ENCODE measurements at regions not wholly inside any gene's neighbourhood (a gene's known extent, or its start where the extent isn't known, plus 50 kb on each side); places are given as distances from the start of the nearest gene placed in this dataset.

GRCh38 chr7:51882412-51882811, 565.8 kb upstream of the COBL start:
- Histone ChIP-seq H3K9me3 (ENCODE audit: severe bottlenecking) (no peaks in the 10 kb centered on the region), H3K27ac (no peak overlapping the region), H3K36me3 (no peaks in the 10 kb centered on the region), H3K4me3 (ENCODE audit: low read depth, low read length) (no peak overlapping the region), H3K27me3 (ENCODE audit: insufficient read depth, low read depth, severe bottlenecking) (no peaks in the 10 kb centered on the region)
- TF ChIP-seq, protein P1, sequence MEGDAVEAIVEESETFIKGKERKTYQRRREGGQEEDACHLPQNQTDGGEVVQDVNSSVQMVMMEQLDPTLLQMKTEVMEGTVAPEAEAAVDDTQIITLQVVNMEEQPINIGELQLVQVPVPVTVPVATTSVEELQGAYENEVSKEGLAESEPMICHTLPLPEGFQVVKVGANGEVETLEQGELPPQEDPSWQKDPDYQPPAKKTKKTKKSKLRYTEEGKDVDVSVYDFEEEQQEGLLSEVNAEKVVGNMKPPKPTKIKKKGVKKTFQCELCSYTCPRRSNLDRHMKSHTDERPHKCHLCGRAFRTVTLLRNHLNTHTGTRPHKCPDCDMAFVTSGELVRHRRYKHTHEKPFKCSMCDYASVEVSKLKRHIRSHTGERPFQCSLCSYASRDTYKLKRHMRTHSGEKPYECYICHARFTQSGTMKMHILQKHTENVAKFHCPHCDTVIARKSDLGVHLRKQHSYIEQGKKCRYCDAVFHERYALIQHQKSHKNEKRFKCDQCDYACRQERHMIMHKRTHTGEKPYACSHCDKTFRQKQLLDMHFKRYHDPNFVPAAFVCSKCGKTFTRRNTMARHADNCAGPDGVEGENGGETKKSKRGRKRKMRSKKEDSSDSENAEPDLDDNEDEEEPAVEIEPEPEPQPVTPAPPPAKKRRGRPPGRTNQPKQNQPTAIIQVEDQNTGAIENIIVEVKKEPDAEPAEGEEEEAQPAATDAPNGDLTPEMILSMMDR (IDR thresholded peaks at IDR 0.05; ENCODE audit: low read depth, low read length): no peak
- no peak for DNase-seq

DNA sequence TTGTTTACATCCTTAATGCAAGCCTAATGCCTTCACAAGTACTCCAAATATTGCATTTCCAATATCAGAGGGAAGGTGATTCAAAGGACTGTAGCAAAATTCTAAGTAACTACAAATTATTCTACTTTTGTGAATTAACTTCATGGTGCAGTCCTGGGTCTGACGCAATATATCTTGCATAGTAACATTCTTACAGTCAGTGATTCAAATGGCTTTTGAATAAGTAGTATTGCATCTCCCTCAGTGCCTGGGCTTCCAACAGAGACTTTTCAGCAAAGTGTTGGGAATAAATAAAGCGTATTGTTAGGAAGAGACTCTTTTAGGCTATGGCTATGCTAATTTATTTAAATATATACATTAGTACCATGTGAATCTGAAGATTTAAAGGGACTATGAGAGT, 564.7 kb upstream of the COBL start:
- H3K9me3 ChIP-seq (ENCODE audit: severe bottlenecking): no peaks in the 10 kb centered on the region
- TF ChIP-seq, protein P1 (IDR thresholded peaks at IDR 0.05; ENCODE audit: low read depth, low read length): no peak
- no peak for DNase-seq
- no peaks in the 10 kb centered on the region for H3K36me3 ChIP-seq
- H3K4me3 ChIP-seq (ENCODE audit: low read depth, low read length): no peak overlapping the region
- H3K27me3 ChIP-seq (ENCODE audit: insufficient read depth, low read depth, severe bottlenecking): no peaks in the 10 kb centered on the region
- H3K27ac ChIP-seq: no peak overlapping the region

- H3K27ac ChIP-seq: no peak overlapping the region
- no peaks in the 10 kb centered on the region for H3K9me3 ChIP-seq (ENCODE audit: severe bottlenecking)
These were observed 562.3 kb upstream of the COBL start for GRCh38 chr7:51878865-51879264.

GRCh38 chr7:51869452-51869851, 552.8 kb upstream of the COBL start:
- TF ChIP-seq, protein P1 (IDR thresholded peaks at IDR 0.05; ENCODE audit: low read depth, low read length): no peak
- H3K36me3 ChIP-seq: no peaks in the 10 kb centered on the region
- H3K9me3 ChIP-seq (ENCODE audit: severe bottlenecking): no peaks in the 10 kb centered on the region
- H3K27ac ChIP-seq: no peak overlapping the region
- H3K4me3 ChIP-seq (ENCODE audit: low read depth, low read length): no peak overlapping the region
- DNase-seq: no peak
- H3K27me3 ChIP-seq (ENCODE audit: insufficient read depth, low read depth, severe bottlenecking): no peaks in the 10 kb centered on the region

More at GRCh38 chr7:51878865-51879264, 562.3 kb upstream of the COBL start:
- Histone ChIP-seq H3K4me3 (ENCODE audit: low read depth, low read length) (no peak overlapping the region), H3K27me3 (ENCODE audit: insufficient read depth, low read depth, severe bottlenecking) (no peaks in the 10 kb centered on the region), H3K36me3 (no peaks in the 10 kb centered on the region)
- DNase-seq: no peak
- TF ChIP-seq, protein P1 (IDR thresholded peaks at IDR 0.05; ENCODE audit: low read depth, low read length): no peak

DNA sequence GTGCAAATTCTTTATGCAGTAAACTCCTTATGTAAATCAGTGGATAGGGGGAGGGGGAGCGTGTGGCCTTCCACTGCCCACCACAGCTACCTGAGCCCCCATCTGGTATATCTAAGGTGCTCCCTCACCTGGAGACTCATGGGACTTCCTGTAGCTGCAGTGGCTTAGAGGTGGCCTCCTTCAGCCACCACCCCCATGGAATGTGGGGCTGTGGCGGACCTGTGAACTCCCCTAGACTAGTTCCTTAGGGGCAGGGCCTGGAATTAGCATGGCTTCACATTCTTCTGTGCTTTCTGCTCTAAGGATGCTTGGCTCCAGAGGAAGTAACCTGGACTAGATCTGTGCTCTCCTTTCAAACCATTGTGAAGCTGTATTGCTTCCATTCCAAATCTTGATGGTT, 550.5 kb upstream of the COBL start:
- TF ChIP-seq, protein P1 (IDR thresholded peaks at IDR 0.05; ENCODE audit: low read depth, low read length): no peak
- no peaks in the 10 kb centered on the region for H3K27me3 ChIP-seq (ENCODE audit: insufficient read depth, low read depth, severe bottlenecking)
- H3K4me3 ChIP-seq (ENCODE audit: low read depth, low read length): no peak overlapping the region
- no peak overlapping the region for H3K27ac ChIP-seq
- no peak for DNase-seq
- no peaks in the 10 kb centered on the region for H3K9me3 ChIP-seq (ENCODE audit: severe bottlenecking)
- H3K36me3 ChIP-seq: no peaks in the 10 kb centered on the region

- H3K4me3 ChIP-seq (ENCODE audit: low read depth, low read length): no peak overlapping the region
- H3K9me3 ChIP-seq (ENCODE audit: severe bottlenecking): no peaks in the 10 kb centered on the region
- TF ChIP-seq, protein P1 (IDR thresholded peaks at IDR 0.05; ENCODE audit: low read depth, low read length): no peak
- no peaks in the 10 kb centered on the region for H3K36me3 ChIP-seq
- DNase-seq: no peak
- no peaks in the 10 kb centered on the region for H3K27me3 ChIP-seq (ENCODE audit: insufficient read depth, low read depth, severe bottlenecking)
- H3K27ac ChIP-seq: no peak overlapping the region
These were observed 543.7 kb upstream of the COBL start for GRCh38 chr7:51860305-51860704.

Measured in WERI-Rb-1 (cell line).